CD14-positive monocyte (primary cell): ENCODE measurements at regions not wholly inside any gene's neighbourhood (a gene's known extent, or its start where the extent isn't known, plus 50 kb on each side); places are given as distances from the start of the nearest gene placed in this dataset.

Source experiments
- DNase-seq, 3 donors: peaks; one replicate each; pipeline ENCODE4 v3.0.0-alpha.2; 2011 to 2022
- H2AFZ ChIP-seq: 2 replicates; pipeline ENCODE4 v1.6.0; 2012; ENCODE audit warnings: mild to moderate bottlenecking, low read depth, low read length, inconsistent platforms; ENCODE audit not compliant: insufficient read depth, poor library complexity, severe bottlenecking
- H3K27ac ChIP-seq, 2 donors: 1 replicate in 1 of 2; 2 replicates in 1 of 2; pipeline ENCODE4 v1.5.1; 2012 to 2013; ENCODE audit warnings: low read length in 2 of 2, control low read depth in 1 of 2, inconsistent platforms in 1 of 2, low read depth in 1 of 2, mild to moderate bottlenecking in 1 of 2
- H3K27me3 ChIP-seq, 2 donors: one replicate each; pipeline versions ENCODE4 v1.6.0 to v1.6.1; 2011 to 2013; ENCODE audit warnings: low read length in 2 of 2; ENCODE audit not compliant: control insufficient read depth in 2 of 2, insufficient read depth in 2 of 2
- H3K36me3 ChIP-seq, 2 donors: replicated peaks in 1 of 2; 1 replicate in 1 of 2; 2 replicates in 1 of 2; pipeline versions ENCODE4 v1.5.1 to v1.6.1; 2012 to 2013; ENCODE audit warnings: low read length in 2 of 2, control low read depth in 1 of 2, inconsistent platforms in 1 of 2, mild to moderate bottlenecking in 1 of 2; ENCODE audit not compliant: insufficient read depth in 2 of 2, control insufficient read depth in 1 of 2
- H3K4me1 ChIP-seq, 2 donors: 1 replicate in 1 of 2; 2 replicates in 1 of 2; pipeline versions ENCODE4 v1.5.1 to v1.6.1; 2012 to 2013; ENCODE audit warnings: low read length in 2 of 2, control low read depth in 1 of 2, inconsistent platforms in 1 of 2, mild to moderate bottlenecking in 1 of 2, moderate library complexity in 1 of 2; ENCODE audit not compliant: insufficient read depth in 2 of 2, control insufficient read depth in 1 of 2
- H3K4me2 ChIP-seq: replicated peaks from 2 replicates; pipeline ENCODE3; 2012; ENCODE audit warnings: low read length, moderate library complexity, mild to moderate bottlenecking; ENCODE audit not compliant: poor library complexity, severe bottlenecking; ENCODE audit errors: extremely low read depth
- H3K4me3 ChIP-seq, 3 experiments: fragments of 200-600 bp in 1 of 3; sonication (generic) in 1 of 3; replicated peaks in 1 of 3; 1 replicate in 2 of 3; 2 replicates in 1 of 3; pipeline ENCODE4 v1.5.1; 2011 to 2013; ENCODE audit warnings: low read length in 3 of 3, mild to moderate bottlenecking in 3 of 3, control low read depth in 2 of 3, low read depth in 2 of 3, inconsistent platforms in 1 of 3, moderate library complexity in 1 of 3
- H3K79me2 ChIP-seq: 2 replicates; pipeline ENCODE4 v1.6.0; 2012; ENCODE audit warnings: mild to moderate bottlenecking, control low read depth, inconsistent platforms, low read length, moderate library complexity; ENCODE audit not compliant: insufficient read depth
- H3K9ac ChIP-seq: 2 replicates; pipeline ENCODE4 v1.6.0; 2017; ENCODE audit warnings: low read length, mild to moderate bottlenecking; ENCODE audit not compliant: insufficient read depth, poor library complexity, severe bottlenecking
- H3K9me3 ChIP-seq, 2 donors: replicated peaks in 1 of 2; 1 replicate in 1 of 2; 2 replicates in 1 of 2; pipeline versions ENCODE4 v1.5.1 to v1.6.1; 2012 to 2013; ENCODE audit warnings: low read length in 2 of 2, control low read depth in 1 of 2; ENCODE audit not compliant: control insufficient read depth in 1 of 2, insufficient read depth in 1 of 2
- H4K20me1 ChIP-seq: 2 replicates; pipeline ENCODE4 v1.6.0; 2012; ENCODE audit warnings: mild to moderate bottlenecking, low read length, control low read depth, moderate library complexity; ENCODE audit not compliant: insufficient read depth
- H3K27ac Mint-ChIP-seq, 7 donors: one replicate each; pipeline ENCODE4 v1.8.0; 2020; ENCODE audit warnings: mild to moderate bottlenecking in 7 of 7, mixed read lengths in 7 of 7, moderate library complexity in 6 of 7, inconsistent platforms in 2 of 7
- H3K27me3 Mint-ChIP-seq, 3 donors: one replicate each; pipeline ENCODE4 v1.8.0; 2021 to 2022; ENCODE audit warnings: low read depth in 3 of 3, mild to moderate bottlenecking in 3 of 3, mixed read lengths in 3 of 3, moderate library complexity in 3 of 3, inconsistent platforms in 1 of 3
- H3K36me3 Mint-ChIP-seq, 2 donors: one replicate each; pipeline ENCODE4 v1.8.0; 2020; ENCODE audit warnings: mixed read lengths in 2 of 2, inconsistent platforms in 1 of 2, mild to moderate bottlenecking in 1 of 2
- H3K4me1 Mint-ChIP-seq: one replicate; pipeline ENCODE4 v1.8.0; 2020; ENCODE audit warnings: mild to moderate bottlenecking, mixed read lengths
- H3K4me3 Mint-ChIP-seq, 2 donors: one replicate each; pipeline ENCODE4 v1.8.0; 2020; ENCODE audit warnings: mild to moderate bottlenecking in 2 of 2, mixed read lengths in 2 of 2, moderate library complexity in 1 of 2
- H3K9me3 Mint-ChIP-seq, 7 donors: one replicate each; pipeline ENCODE4 v1.8.0; 2020 to 2022; ENCODE audit warnings: mixed read lengths in 7 of 7, mild to moderate bottlenecking in 6 of 7, moderate library complexity in 6 of 7, inconsistent platforms in 2 of 7
- WGBS: methylation state at CpG from one replicate; pipeline ENCODE4 v1.1.5; 2013; ENCODE audit warnings: missing lambda C conversion rate; ENCODE audit not compliant: insufficient coverage; 5-methylcytosine and 5-hydroxymethylcytosine counted together
- intact Hi-C, 2 donors: fragments of 100-400 bp; cut with micrococcal nuclease; formaldehyde crosslinking; loops; one replicate each; pipeline versions ENCODE4 v1.15.0 to v1.15.1; 2023
- TF ChIP-seq, protein P1 (sequence below): fragments of 200-600 bp; IDR thresholded peaks from one replicate; pipeline ENCODE4 v1.8.0; 2022; ENCODE audit warnings: antibody characterized with exemption, mild to moderate bottlenecking

DNA sequence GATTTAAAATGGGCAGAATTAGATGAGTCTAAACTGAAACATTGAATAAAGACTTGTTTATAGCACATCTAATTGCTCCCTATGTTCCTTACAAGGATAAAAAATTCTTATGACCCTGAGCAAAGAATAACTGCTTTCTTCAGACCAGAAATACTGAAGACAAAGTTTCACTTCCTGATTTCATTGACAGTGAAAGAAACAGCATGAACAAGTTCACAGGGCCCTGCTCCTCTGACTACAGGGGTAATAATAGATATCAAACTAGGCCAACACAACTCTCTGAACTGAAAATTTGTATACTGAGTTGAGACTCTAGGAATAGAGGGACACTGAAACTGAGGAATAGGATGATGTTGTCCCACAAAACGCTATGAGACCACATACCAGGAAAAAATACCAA, 1383.3 kb upstream of the CDH2 start:
- no peaks in the 10 kb centered on the region for H3K27me3 ChIP-seq
- no peak overlapping the region for H3K9ac ChIP-seq
- H3K4me2 ChIP-seq, result no peak overlapping the region
- no CpG with 5 or more reads among the region's 1 CpG for WGBS
- H3K9me3 ChIP-seq, result no peaks in the 10 kb centered on the region
- H3K27me3 Mint-ChIP-seq, result peaks cover 0 to 2% (median 0%) of the 10 kb centered on the region in 3 donors
- H3K36me3 Mint-ChIP-seq, result no peaks in the 10 kb centered on the region
- H3K4me3 ChIP-seq, result no peak overlapping the region
- no peaks in the 10 kb centered on the region for H3K4me1 ChIP-seq
- H3K27ac ChIP-seq, result no peak overlapping the region
- TF ChIP-seq, protein P1, sequence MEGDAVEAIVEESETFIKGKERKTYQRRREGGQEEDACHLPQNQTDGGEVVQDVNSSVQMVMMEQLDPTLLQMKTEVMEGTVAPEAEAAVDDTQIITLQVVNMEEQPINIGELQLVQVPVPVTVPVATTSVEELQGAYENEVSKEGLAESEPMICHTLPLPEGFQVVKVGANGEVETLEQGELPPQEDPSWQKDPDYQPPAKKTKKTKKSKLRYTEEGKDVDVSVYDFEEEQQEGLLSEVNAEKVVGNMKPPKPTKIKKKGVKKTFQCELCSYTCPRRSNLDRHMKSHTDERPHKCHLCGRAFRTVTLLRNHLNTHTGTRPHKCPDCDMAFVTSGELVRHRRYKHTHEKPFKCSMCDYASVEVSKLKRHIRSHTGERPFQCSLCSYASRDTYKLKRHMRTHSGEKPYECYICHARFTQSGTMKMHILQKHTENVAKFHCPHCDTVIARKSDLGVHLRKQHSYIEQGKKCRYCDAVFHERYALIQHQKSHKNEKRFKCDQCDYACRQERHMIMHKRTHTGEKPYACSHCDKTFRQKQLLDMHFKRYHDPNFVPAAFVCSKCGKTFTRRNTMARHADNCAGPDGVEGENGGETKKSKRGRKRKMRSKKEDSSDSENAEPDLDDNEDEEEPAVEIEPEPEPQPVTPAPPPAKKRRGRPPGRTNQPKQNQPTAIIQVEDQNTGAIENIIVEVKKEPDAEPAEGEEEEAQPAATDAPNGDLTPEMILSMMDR, result no peak
- no peaks in the 10 kb centered on the region for H3K4me1 Mint-ChIP-seq
- DNase-seq, result no peak
- peaks cover 0 to 3% (median 0%) of the 10 kb centered on the region in 7 donors for H3K9me3 Mint-ChIP-seq
- H3K79me2 ChIP-seq, result no peaks in the 10 kb centered on the region
- H3K27ac Mint-ChIP-seq, result no peak overlapping the region
- H3K4me3 Mint-ChIP-seq, result no peak overlapping the region
- no peak overlapping the region for H2AFZ ChIP-seq
- H3K36me3 ChIP-seq, result no peaks in the 10 kb centered on the region
- intact Hi-C loops, result no loop called here
- H4K20me1 ChIP-seq, result no peaks in the 10 kb centered on the region

DNA sequence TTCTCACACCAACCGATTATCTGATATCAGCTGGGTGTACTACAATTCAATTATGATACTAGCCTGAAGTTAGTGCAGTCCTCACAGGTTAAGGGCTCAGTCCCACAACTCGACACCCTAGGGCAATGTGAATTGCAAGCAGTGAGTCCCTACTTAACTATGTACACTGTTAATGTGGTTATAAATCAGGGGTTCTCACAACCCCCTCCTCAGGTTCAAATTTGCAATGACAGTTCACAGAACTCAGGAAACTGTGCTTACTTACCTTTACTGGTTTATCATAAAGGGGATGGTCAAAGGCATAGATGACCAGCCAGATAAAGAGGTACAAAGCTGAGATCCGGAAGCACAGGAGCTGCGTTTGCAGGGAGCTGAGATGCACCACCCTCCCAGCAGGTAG, 1379.1 kb upstream of the CDH2 start:
- H3K4me3 ChIP-seq, result no peak overlapping the region
- Mint-ChIP-seq H3K4me3 (no peak overlapping the region), H3K36me3 (no peaks in the 10 kb centered on the region), H3K27ac (no peak overlapping the region), H3K4me1 (no peaks in the 10 kb centered on the region), H3K9me3 (peaks cover 0 to 6% (median 0%) of the 10 kb centered on the region in 7 donors), H3K27me3 (no peaks in the 10 kb centered on the region)
- H2AFZ ChIP-seq, result no peak overlapping the region
- H3K27ac ChIP-seq, result no peak overlapping the region
- DNase-seq, result no peak
- H3K4me1 ChIP-seq, result no peaks in the 10 kb centered on the region
- H3K79me2 ChIP-seq, result no peaks in the 10 kb centered on the region
- TF ChIP-seq, protein P1, result no peak
- no peaks in the 10 kb centered on the region for H3K9me3 ChIP-seq
- intact Hi-C loops, result no loop called here
- H3K36me3 ChIP-seq, result no peaks in the 10 kb centered on the region
- WGBS, result 94% methylated on average over 2 of the region's 4 CpGs
- H3K4me2 ChIP-seq, result no peak overlapping the region
- H3K27me3 ChIP-seq, result no peaks in the 10 kb centered on the region
- no peak overlapping the region for H3K9ac ChIP-seq
- H4K20me1 ChIP-seq, result no peaks in the 10 kb centered on the region
